ENCODE measurements at regions not wholly inside any gene's neighbourhood (a gene's known extent, or its start where the extent isn't known, plus 50 kb on each side); places are given as distances from the start of the nearest gene placed in this dataset.

DNA sequence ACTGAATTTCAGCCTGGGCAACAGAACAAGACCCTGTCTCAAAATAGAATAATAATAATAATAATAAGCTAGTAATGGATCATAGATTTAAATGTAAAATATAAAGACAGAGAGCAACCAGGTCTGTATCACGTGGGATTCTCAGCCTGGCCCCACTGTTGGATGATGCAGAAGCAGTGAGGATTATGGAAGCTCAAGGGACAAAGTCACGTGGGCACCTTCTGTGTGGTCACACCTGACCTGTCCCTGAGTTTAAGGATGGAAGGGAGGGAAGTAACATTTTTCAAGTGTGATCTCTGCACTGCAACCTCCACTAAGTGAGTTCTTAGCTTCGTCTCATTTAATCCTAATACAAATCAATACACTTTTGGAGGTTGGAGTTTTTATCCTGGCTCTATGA, 212.5 kb upstream of the IER5L start:
- TF ChIP-seq EZH2 (IDR thresholded peaks at IDR 0.05; ENCODE audit: insufficient read depth, poor library complexity, severe bottlenecking) (no peak), EZH2phosphoT487 (IDR thresholded peaks at IDR 0.05; ENCODE audit: insufficient read depth, low read depth) (no peak)

Data from GM23248 (cell line).